ENCODE measurements at regions not wholly inside any gene's neighbourhood (a gene's known extent, or its start where the extent isn't known, plus 50 kb on each side); places are given as distances from the start of the nearest gene placed in this dataset.

- TF ChIP-seq POLR2AphosphoS5 (IDR thresholded peaks at IDR 0.05) (no peak), CTCF (IDR thresholded peaks at IDR 0.05) (no peak), POLR2A (IDR thresholded peaks at IDR 0.05) (no peak)
Observed at GRCh38 chr3:168459226-168459784, 363.6 kb upstream of the GOLIM4 start.

Measured in upper lobe of left lung (tissue), 4 donors.